Occipital lobe (tissue), 1 donor: ENCODE measurements at regions not wholly inside any gene's neighbourhood (a gene's known extent, or its start where the extent isn't known, plus 50 kb on each side); places are given as distances from the start of the nearest gene placed in this dataset.

Experiments
- DNase-seq: peaks from one replicate; lab custom pipeline; 2025; lab: John Stamatoyannopoulos, UW

DNA sequence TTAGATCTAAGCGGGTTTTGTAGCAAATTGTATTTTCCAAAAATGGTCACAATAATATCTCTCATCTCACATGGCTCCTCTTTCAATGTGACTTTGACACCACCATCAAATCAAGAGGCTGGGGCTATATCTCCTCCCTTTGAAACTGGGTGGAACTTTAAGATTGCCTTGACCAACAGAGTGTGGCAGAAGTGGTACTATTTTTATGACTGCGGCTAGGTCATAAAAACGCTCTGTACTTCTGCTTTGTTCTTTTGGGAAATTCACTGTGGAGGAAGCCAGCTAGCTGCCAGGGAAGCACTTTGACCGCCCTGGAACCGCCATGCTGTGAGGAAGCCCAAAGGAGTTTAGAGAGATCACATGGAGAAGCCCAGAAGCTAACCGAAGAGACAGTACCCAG lies 50.7 kb upstream of the ACOT11 start:
- DNase-seq: no peak

DNA sequence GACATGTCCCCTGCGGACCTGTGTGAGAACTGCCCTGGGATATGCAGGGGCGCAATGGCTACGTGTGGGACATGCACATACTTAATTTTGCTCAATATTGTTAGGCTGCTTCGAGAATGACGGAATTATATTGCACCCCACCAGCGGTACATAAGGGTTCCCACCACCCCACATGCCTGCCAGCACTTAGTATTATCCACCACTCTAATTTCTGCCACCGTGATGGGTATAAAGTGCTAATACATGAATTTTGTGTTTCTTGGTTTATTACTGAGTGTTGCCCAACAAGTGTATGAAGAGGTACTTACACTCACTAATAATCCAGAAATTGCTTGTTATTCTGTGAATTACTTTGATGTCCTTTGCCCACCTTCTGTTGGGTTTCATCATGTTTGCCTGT lies 52.1 kb upstream of the ACOT11 start:
- no peak for DNase-seq

DNA sequence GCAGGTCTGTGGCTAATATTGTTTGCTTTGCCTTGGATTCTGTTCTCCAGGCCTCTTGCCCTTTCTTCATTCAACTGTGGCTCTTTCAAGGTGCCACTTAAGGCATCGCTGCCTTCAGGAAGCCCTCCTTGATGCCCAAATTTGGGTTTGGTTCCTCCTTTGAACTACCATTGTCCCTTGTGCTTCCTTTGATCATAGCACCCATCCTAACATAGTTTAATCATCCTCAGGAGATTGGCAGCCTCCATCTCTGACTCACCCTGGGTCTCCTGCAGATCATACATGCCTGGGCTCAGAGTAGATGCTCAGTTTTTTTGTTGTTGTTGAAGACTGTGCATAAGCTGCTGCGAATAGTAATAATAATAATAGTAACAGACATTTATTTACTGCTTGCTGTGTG lies 54.4 kb upstream of the ACOT11 start:
- DNase-seq: no peak

DNA sequence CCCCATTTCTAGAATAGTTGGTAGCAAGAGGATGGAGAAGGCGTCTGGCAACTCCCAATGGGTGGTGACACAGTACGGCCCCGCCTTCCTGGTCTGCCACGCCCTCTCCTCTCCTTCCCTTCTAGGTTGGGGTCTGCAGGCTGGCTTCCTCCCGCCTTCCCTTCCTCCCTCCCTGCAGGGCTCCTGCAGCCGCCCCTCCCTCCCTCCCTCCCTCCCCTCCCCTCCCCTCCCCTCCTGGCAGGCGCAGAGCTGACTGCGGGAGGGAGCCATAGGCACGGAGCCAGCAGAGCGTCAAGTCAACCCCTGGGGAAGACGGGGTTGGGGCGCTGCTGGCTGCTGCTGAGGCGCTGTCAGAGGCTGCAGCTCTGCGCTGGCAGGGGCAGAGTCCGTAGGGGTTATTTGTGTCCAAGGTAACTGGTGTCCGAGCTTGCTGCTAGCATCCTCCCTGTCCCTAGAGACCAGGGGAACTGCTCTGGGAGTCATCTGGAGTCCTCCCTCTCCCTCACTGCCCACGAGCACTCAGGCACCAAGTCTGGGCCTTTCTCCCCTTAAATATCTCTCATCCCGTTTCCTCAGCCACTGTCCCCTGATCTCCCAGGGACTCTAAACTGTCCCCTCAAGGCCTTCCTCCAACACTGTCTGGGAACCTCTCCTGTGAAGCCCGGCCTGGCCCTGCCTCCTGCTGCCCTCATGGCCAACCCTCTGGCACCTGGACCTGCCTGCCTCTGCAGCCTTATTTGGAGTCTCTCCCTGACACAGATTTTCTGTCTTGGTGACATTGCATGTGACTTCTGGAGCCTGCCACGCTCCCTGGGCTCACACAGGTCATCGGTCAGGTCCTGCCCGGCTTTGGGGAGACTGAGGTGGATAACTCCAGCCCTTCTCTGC lies 57.4 kb upstream of the ACOT11 start:
- no peak for DNase-seq

DNA sequence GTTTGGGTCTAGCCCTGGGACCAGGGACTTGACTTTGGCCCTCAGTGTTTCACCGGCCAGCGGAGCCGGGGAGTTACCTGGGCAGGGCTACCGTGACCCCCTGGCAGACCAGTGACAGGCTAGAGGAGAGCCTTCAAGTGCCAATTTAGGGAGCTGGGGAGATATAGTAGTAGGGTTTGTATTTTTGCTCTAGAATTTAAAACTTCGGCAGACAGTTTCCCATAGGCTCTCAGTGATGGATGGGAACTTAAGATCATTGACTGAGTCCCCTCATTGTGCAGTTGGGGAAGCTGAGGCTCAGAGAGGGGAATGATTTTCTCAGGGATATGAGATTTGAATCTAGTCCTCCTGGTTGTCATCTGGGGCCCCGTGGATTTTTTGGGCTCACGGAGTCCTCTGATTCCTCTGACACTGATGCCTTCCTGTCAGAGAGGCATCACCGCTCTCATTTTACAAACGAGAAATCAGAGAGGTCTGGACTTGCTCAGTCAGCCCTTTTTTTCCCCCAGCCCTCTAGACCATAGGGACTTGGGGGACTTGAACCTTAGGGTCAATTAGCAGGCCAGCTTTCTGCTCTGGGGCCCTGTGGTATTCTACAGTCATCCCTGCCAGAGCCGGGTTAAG lies 58.3 kb upstream of the ACOT11 start:
- DNase-seq: no peak

DNA sequence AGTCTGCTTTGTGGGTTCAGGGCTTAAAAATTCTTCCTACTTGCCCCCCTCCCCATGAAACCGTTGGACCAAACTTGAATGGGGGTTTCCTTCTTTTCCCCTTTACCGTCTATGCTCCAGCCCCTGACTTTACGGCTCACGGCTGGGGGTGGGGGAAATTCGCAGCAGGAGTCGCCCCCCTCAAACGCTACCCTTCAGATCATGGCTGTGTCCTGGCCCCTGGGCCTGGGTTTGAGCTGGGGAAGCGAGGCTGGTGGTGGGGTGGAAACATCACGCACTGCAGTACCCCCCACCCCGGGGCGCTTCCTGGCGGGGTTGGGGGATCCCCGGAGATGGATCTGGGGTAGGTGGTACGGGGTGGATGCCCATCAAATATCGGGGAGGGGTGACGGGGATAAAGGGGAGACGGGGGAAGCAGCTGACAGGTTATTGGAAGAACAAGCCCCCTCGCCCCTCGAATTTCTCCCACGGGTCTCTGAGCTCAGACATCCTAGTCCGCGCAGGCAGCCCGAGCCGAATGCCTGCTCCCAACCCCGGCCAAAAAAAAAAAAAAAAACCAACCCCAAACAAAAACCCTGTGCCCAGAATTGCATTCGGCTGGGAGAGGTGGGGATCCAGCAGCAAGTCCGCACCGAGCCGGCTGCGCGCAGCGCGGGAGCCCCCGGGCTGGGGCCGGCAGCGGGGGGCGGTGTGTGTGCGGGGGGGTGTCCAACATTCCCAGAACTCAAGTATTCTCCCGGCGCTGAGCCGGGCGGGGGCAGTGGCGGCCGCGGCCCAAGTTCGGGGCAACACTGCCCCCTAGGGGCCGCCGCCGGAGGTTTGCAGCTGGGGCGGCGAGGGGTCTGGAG lies 59.0 kb upstream of the ACOT11 start:
- peak; percentile 76 for DNase-seq

DNA sequence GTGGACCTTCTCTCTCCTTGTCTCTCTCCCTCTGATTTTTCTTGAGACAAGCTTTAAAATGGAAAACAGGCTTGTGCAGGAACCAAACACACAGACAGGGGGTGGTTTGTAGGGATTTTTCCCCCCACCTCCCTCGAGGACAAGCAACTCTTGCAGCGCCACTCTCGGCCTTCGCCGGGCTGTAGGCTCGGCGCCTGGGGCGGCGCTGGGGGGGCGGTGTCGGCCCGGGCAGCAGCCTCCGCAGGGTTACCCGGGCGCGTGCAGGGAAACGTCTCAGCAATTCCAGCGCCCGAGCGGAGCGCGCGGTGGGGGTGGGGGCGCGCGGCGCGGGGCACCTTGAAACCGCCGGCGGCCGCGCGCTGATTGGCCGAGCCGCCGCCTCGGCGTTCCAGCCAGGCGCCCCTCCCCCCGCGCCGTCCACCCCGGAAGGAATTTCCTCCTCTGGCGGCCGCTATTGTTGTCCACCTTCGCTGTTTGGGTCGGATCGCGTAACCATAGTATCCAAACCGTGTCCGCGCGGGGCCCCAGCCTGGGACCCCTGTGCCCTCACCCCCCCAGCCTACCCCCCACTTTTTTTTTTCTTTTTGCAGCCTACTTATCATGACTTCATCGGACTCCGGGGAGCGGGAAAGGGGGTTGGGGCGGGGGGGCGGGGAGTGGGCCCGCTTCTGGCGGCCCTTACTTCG lies 59.8 kb upstream of the ACOT11 start:
- DNase-seq: peak; percentile 77

DNA sequence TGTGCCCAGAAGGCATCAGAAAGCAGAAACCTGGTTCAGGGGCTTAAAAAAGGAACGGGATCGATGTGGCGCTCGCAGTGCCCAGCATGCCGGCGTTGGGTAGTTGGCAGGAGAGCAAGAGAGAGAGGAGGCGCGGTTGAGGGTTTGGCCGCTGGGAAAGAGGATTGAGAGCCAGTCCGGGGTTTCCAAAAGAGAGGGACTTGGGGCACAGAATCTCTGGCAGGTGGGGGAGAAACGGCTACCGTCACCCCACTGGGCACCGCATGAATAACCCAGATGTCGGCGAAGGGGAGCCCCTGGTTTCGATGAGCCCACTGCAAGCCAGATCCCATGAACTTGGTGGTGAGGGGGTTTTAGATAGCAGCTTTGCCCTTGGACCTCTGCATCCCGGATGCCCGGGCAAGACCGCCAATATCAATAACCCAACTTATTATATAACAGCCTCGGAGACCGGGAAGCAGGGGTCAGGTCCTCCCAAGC lies 60.4 kb upstream of the ACOT11 start:
- peak; percentile 55 for DNase-seq

DNA sequence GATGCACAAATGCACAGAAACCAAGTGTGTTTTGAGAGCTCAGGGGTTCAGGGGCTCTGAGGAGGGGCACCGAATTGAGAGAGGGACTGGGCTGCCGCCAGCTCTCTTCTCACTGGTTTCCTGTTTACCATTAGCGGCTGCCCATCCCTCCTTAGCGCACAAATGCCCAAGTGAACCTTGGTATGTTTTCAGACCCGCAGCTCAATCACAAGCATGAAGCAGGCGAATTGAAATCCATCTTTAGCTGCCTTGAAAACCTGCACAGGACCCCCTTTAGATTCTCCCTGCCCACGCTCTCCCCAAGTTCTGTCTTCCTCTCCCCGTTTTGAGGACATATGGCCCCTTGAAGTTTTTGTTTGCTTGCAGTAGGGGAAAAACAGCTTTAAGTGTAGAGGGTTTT lies 61.1 kb upstream of the ACOT11 start:
- no peak for DNase-seq

DNA sequence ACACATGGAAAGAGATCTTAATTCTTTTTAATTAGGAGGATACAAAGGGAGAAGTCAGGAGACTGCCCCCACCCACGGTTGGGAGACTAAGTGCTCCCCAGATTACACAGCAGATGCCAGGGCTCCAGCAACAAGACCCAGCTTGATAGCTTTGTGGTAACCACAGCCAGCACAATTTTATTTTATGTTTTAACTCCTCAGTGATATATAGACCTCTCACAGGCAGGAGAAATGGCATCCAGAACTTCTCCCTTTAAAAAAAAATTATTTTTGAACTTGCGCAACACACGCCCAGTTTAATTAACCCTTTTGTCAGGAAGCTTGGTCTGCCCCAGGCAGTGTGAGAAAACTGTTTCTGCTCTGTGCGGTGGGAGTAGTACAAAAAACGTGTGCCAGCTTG lies 62.6 kb upstream of the ACOT11 start:
- DNase-seq: no peak

DNA sequence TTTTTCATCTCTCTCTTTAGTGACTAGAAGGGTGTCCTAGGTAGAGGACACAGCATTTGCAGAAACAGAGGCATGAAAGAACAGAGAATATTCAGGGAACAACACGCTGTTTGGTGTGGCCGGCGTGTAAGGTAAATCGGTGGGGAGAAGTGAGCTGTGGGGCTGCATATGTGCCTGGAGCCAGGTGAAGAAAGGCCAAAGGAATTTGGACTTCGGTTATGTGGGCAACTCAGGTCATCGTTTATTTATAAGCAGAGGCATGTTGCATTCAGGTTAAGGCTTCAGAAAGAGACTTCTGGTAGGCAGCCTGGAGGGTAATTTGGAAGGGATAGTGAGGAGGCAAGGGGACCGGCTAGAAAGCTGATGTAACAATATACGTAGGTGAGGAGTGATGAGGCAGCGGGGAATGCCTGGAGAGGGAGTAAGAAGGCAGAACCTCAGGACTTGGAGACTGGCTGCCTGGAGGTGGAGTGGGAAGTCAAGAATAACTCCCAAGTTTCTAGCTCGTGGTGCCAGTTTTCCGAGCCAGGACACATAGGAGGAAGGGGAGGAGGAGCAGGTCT lies 64.1 kb upstream of the ACOT11 start:
- no peak for DNase-seq

DNA sequence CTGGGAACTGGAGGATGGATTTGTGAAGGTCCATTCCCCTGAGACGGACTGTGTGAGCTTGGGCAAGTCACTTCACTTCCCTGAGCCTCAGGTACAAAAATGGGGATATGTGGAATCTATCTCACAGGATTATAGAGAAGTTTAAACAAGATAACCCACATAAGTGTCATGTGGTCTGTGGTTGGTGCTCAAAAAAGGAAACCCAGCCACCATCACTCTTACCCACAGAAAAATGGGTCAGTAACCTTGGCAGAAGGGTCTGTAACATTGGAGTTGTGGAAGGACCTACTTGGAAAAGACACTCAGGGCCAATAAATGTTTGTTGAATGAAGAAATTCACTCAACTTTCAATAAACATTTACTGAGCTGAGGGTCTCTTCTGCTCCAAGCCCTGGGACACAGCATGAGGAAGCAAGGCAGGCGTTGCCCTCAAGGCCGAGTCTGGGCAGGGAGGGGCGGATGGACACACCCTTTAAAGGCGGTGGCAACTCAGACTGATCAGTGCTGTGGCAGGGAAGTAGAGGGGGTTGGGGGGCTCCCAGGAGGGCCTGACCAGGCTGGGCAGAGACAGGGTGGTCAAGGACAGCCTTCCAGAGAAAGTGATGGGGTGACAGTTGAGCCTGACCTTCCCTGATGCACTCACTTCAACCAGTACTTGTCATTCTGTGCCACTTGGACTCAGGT lies 66.7 kb upstream of the ACOT11 start:
- DNase-seq: no peak

DNA sequence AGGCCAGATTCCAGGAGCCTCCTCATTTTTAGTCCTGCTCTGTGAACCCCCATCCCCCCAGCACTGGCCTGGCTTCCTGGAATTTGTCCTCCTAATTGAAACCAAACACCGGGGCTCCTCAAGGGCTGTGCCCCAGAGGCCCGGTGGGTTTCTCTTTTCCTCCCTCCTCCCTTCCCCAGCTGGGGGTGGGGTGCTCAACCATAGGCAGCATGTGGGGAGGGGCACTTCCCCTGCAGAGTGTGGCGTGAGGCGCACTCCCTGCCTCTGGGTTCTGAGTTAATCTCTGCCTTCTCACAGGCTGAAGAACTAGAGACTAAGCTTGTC lies 67.5 kb upstream of the ACOT11 start:
- DNase-seq: no peak

DNA sequence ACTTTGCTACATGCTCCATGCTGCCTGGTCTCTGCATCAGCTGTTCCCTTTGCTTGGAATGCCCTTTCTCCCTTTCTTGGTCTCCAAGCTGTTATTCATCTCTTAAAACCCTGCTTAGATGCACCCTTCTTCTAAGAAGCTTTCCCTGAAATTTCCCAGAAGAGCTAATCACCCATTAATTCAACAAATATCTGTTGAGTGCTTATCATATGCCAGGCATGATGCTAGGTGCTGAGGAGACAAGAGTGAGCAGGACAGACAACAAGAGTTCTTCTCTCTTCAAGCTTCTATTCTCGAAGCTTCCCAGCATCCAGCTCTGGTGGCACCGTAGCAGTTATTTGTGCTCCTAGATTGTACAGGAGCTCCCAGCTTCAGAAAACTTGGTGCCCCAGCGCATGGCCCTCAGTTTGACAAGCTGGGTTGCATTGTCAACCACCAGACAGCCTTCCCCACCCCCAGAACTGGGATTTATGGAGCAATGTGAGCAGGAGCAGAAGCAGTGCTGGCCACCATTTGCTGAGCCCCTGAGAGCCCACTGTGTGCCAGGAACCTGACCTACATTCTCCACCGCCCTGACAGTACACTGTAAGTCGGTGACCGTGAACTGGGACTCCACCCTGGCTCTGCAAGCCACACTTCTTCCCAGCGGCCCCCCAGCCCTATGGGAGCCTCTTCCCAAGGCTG lies 68.0 kb upstream of the ACOT11 start:
- DNase-seq: no peak

DNA sequence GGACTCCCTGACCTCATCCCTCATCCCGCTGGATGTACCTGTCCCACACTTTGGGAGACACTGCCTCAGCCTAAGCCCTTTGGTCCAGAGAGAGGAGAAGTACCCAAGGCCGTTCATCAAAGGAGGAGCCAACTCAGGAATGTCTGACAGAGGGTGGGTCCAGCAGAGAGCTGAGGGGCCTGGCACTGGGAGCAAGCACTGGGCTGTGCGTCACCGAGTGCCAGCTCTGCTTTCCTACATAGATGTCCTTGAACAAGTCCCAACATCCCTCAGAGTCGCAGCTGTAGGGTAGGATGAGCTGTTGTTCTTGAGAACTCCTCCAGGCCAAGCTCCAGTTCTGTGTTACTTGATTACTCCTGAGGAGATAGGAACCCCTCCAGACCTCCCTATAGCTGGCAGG lies 68.8 kb upstream of the ACOT11 start:
- no peak for DNase-seq

DNA sequence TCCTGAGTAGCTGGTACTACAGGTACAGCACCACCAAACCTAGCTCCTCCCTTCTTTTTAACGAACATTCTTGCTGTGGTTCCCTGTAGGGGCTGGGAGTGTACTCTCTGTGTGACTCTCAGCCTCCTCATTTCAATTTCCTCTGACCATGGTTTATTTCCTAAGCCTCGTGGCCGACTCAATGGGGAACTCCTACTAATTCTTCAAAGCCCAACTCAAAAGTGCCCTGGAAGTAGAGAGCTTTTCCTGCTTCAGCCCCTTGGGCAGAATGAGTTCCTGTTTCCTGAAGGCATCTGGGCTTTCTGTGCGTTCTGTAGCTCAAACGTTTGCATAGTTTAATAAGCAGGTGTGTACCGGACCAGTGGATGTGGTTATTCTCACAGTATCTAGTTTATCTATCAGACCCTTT lies 70.9 kb upstream of the ACOT11 start:
- no peak for DNase-seq

DNA sequence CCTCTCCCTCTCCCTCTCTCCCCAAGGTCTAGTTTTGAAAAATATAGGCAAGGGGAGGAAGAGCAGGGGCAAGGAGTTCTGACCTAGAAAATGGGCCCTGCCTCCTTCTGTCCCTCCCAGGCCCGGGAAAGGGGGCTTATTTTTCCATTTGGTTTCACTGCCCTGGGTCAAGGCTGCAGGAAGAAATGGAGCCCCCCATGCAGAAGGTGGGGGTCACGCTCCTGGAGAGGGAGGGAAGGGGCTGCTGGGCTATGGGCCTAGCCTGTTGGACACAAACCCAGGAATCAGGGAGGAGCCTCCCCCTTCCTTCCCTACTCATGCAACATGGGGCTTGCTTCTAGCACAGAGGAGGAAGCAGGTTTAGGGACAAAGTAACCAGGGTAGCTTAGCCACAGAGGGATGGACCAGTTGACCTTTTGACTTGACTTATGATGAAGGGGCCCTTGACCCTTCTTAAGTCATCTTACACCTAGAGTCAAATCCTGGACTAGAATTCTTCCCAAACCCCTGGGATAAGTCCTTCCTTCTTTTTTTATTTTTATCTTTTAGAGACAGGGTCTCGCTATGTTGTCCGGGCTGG lies 70.4 kb upstream of the SSBP3 start:
- DNase-seq: no peak

DNA sequence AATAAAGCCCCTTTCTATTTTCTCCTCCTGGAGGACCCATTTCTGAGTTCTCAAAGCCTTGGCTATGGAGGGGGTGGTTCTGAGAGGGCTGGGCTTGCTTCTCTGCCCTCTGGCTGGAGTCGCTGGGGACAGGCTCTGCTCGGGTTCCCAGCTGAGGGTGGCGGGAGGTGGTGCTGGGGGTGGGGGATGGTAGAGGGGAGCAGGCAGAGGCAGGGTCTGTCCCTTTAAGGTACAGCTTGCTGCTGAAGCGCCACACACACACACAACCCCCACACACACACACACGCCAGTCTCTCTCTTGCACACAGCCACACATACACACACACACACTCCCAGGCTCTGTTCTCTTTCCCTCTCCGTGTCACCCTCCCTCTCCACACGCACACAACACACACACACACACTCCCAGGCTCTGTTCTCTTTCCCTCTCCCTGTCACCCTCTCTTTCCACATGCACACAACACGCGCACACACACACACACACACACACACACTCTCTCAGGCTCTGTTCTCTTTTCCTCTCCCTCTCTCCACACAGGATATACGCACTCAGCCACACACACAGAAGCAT lies 69.8 kb upstream of the SSBP3 start:
- DNase-seq: no peak

DNA sequence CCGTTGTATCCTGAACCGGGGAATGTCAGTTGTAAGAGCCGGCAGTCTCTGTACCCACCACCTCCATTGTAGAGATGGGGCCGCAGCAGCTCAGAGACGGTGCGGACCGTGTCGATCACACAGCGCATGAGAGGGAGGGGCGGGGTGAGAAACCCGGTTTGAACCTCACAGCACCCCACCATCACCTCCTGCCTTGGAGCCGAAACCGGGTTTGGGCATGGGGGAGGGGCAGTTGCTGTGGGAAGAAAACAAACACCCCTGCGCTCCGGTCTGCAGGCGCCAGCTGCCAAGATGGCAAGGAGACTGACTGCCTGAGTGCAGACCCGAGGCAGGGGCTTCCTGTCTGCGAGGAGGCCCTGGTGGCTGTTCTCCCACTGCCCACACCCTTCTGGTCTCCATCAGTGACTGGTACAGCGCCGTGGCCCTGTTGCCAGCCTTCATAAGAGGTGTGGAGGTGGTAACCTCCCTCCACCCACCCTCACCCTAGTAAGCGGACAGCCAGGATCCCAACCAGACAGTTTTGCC lies 69.2 kb upstream of the SSBP3 start:
- no peak for DNase-seq
